ENCODE measurements at regions not wholly inside any gene's neighbourhood (a gene's known extent, or its start where the extent isn't known, plus 50 kb on each side); places are given as distances from the start of the nearest gene placed in this dataset.

GRCh38 chr1:11428789-11429188 is 50.2 kb upstream of the DISP3 start:
- TF ChIP-seq REST (IDR thresholded peaks at IDR 0.05; ENCODE audit: borderline replicate concordance), result no peak
- TF ChIP-seq EZH2 (IDR thresholded peaks at IDR 0.05; ENCODE audit: borderline replicate concordance, insufficient read depth, low read length, poor library complexity, severe bottlenecking), result no peak
- no peak for TF ChIP-seq POLR2AphosphoS5 (IDR thresholded peaks at IDR 0.05)
- no peak for TF ChIP-seq MXI1 (conservative IDR thresholded peaks at IDR 0.05; ENCODE audit: poor library complexity, severe bottlenecking)
- Histone ChIP-seq H4K20me1 (ENCODE audit: insufficient read depth) (no peaks in the 10 kb centered on the region), H3K9me2 (ENCODE audit: insufficient read depth, low read length) (no peaks in the 10 kb centered on the region), H3K27ac (ENCODE audit: low read length) (no peak overlapping the region), H3F3A (ENCODE audit: insufficient read depth, low read length, poor library complexity, severe bottlenecking) (no peaks in the 10 kb centered on the region), H3K27me3 (ENCODE audit: insufficient read depth, low read depth, low read length) (no peaks in the 10 kb centered on the region), H3K4me2 (ENCODE audit: low read length) (no peak overlapping the region), H3K79me2 (replicated peaks; ENCODE audit: insufficient read depth, low read length) (no peaks in the 10 kb centered on the region), H3K9me3 (ENCODE audit: low read length) (no peaks in the 10 kb centered on the region), H3K9ac (ENCODE audit: low read length) (no peak overlapping the region), H2AFZ (ENCODE audit: low read depth, low read length) (no peak overlapping the region), H3K4me3 (ENCODE audit: low read length) (no peak overlapping the region), H3K36me3 (ENCODE audit: insufficient read depth, low read length) (no peaks in the 10 kb centered on the region)
